Heart left ventricle (tissue), 13 donors: ENCODE measurements at regions not wholly inside any gene's neighbourhood (a gene's known extent, or its start where the extent isn't known, plus 50 kb on each side); places are given as distances from the start of the nearest gene placed in this dataset.

Experiments
- CTCF ChIP-seq, 12 donors: fragments of 200-600 bp; sonication (generic) in 4 of 12; IDR thresholded peaks; one replicate each; pipeline versions ENCODE4 v1.5.0 to v1.8.0; 2018 to 2022; ENCODE audit warnings: antibody characterized with exemption in 12 of 12, mild to moderate bottlenecking in 5 of 12
- POLR2A ChIP-seq, 2 donors: fragments of 450-650 bp; IDR thresholded peaks; one replicate each; pipeline ENCODE4 v1.6.1; 2017; ENCODE audit warnings: antibody characterized with exemption in 2 of 2, mild to moderate bottlenecking in 2 of 2, moderate library complexity in 2 of 2
- donor health status: ischemic (EF 13 %, LVEDD 7.1; RV severe dilation, severe dysfunction).
- donor health status: DM: no; HTN: yes; CAD: no.
- donor health status: DM: no; HTN: no; CAD: no.
- donor health status: ischemic (EF 25% LVEDD 6.9; RV normal size, moderate dysfunction).
- donor health status: ischemic (EF 25% LVEDD 5.7; RV mildly dilated, moderate dysfunction).
- donor health status: ischemic (EF 35%, LVEDD 5.7; RV mildly dilated, moderate dysfunction).
- donor health status: nonischemic (EF 11% LVEDD 7.7; RV severe dilation, severe dysfunction).
- donor health status: DM: yes; HTN: yes; CAD: no.
- donor health status: PGD.
- donor health status: ischemic (EF 29% LVEDD 5.4; RV normal size, mild dysfunction).
- donor health status: nonischemic (EF 23%, LVEDD 6.1; RV moderate dilation, normal function).

DNA sequence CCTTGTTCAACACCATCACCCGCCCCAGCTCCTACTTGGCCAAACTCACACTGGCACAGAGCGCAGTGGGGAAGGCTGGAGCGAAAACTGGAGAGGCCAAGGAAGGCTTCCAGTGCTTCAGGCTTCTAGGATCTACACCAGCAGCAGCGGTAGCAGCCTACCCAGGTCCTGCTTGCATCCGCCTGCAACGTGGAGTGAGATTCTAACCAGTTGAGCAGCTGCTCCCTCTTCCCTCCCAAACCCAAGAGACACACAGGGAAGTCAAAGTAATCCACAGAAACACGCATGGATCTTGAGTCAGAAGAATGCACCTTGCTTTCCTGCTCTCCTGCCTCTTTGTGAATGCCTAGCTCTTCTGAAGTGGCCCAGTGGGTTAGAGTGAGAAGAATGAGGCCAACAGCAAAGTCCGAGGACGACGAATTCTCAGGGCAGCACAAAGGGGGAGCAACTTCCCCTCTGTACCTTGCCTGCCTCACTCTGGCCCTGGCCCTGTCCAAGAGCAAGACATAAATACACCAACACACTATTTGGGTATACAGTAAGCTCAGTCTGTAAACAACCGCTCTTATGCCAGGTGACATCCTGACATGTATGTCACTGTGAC is 95.9 kb upstream of the FOXQ1 start:
- TF ChIP-seq CTCF (IDR thresholded peaks at IDR 0.05) (no peak), POLR2A (IDR thresholded peaks at IDR 0.05) (no peak)
